NCI-H526 treated with DMSO at 0.1 percent for 48 hours (cell line): ENCODE measurements at regions not wholly inside any gene's neighbourhood (a gene's known extent, or its start where the extent isn't known, plus 50 kb on each side); places are given as distances from the start of the nearest gene placed in this dataset.

Source experiments
- DNase-seq: peaks from one replicate; lab custom pipeline; 2025; lab: John Stamatoyannopoulos, UW

GRCh38 chr6:133184798-133185372 is 56.3 kb upstream of the EYA4 start:
- no peak for DNase-seq

GRCh38 chr6:133185731-133186130 is 55.4 kb upstream of the EYA4 start:
- DNase-seq: no peak

GRCh38 chr6:133187114-133187513 is 54.0 kb upstream of the EYA4 start:
- no peak for DNase-seq

- DNase-seq: no peak
Measured at GRCh38 chr6:133187657-133188453, 53.3 kb upstream of the EYA4 start.

- DNase-seq: no peak
Measured at GRCh38 chr6:133190912-133191311, 50.2 kb upstream of the EYA4 start.

- DNase-seq: no peak
Measured at GRCh38 chr6:133191323-133191722, 49.8 kb upstream of the EYA4 start.
